GM12864 (cell line): ENCODE measurements at regions not wholly inside any gene's neighbourhood (a gene's known extent, or its start where the extent isn't known, plus 50 kb on each side); places are given as distances from the start of the nearest gene placed in this dataset.

Experiments
- DNase-seq: peaks from one replicate; pipeline ENCODE4 v3.0.0-alpha.2; 2011; ENCODE audit warnings: low read depth
- H3K4me3 ChIP-seq: 2 replicates; pipeline ENCODE4 v1.5.1; 2011; ENCODE audit warnings: mild to moderate bottlenecking, low read depth, low read length, control low read depth
- CTCF ChIP-seq: IDR thresholded peaks from 2 replicates; pipeline ENCODE4 v1.5.1; 2011; ENCODE audit warnings: low read depth, mild to moderate bottlenecking, moderate library complexity, low read length, control low read depth, inconsistent platforms; ENCODE audit errors: missing control alignments

- no peak for DNase-seq
- H3K4me3 ChIP-seq: no peak overlapping the region
- no peak for TF ChIP-seq CTCF
Observed at GRCh38 chr18:34033968-34034367, 190.7 kb downstream of the NOL4 start.

- no peak overlapping the region for H3K4me3 ChIP-seq
- peak; percentile 37 for TF ChIP-seq CTCF
- no peak for DNase-seq
Observed at GRCh38 chr18:34031810-34032209, 192.9 kb downstream of the NOL4 start.

- TF ChIP-seq CTCF: no peak
- no peak overlapping the region for H3K4me3 ChIP-seq
- DNase-seq: no peak
Observed at GRCh38 chr18:34028324-34028723, 196.4 kb downstream of the NOL4 start.

- no peak for DNase-seq
- no peak for TF ChIP-seq CTCF
- no peak overlapping the region for H3K4me3 ChIP-seq
Observed at GRCh38 chr18:34025191-34025801, 199.4 kb downstream of the NOL4 start.

- DNase-seq: no peak
- no peak for TF ChIP-seq CTCF
- H3K4me3 ChIP-seq: no peak overlapping the region
Observed at GRCh38 chr18:34023471-34023870, 201.2 kb downstream of the NOL4 start.

GRCh38 chr18:34018336-34018735 is 206.4 kb downstream of the NOL4 start:
- H3K4me3 ChIP-seq: no peak overlapping the region
- no peak for TF ChIP-seq CTCF
- DNase-seq: no peak

GRCh38 chr18:34003687-34004086 is 221.0 kb downstream of the NOL4 start:
- no peak for TF ChIP-seq CTCF
- no peak overlapping the region for H3K4me3 ChIP-seq
- no peak for DNase-seq
